K562 (cell line): ENCODE measurements at regions not wholly inside any gene's neighbourhood (a gene's known extent, or its start where the extent isn't known, plus 50 kb on each side); places are given as distances from the start of the nearest gene placed in this dataset.

ENCODE experiments used
- ATAC-seq: fragments of 200-7000 bp; cut with Tn5 transposase; 3 replicates; pipeline ENCODE4 v1.9.1; 2020; ENCODE audit warnings: moderate library complexity
- BruUV-seq: library from RNA; stranded (reverse); fragments of 400-500 nt; replicated peaks from 2 replicates; lab custom pipeline; 2021; lab: Mats Ljungman, UMichigan
- CTCF ChIA-PET: fragments of 300-600 bp; formaldehyde crosslinking; extraction: SDS; loops from one replicate; lab custom pipeline; 2021; ENCODE audit warnings: low intra/inter-chr PET ratio; lab: Yijun Ruan, JAX
- POLR2A ChIA-PET: fragments of 300-600, 350-650 bp; sonication (Branson Sonifier 250); formaldehyde crosslinking; extraction: SDS; loops from one replicate; lab custom pipeline; 2021; ENCODE audit warnings: antibody characterized with exemption, inconsistent platforms; lab: Yijun Ruan, JAX
- DNase-seq, 4 experiments: peaks; one replicate each; pipeline versions ENCODE4 v3.0.0 to v3.0.0-alpha.2; 2011 to 2018; ENCODE audit warnings: low spot score in 3 of 4, mixed read lengths in 3 of 4; ENCODE audit errors: extremely low read depth in 1 of 4
- FAIRE-seq: peaks from 2 replicates; lab custom pipeline; 2011; peaks lifted over from hg19 to GRCh38; lab: Jason Lieb, UNC
- H2AFZ ChIP-seq: 2 replicates; pipeline ENCODE4 v1.6.0; 2011; ENCODE audit warnings: low read depth, low read length, control low read depth, inconsistent platforms
- H3K27ac ChIP-seq: fragments of 200-600 bp; 3 replicates; pipeline ENCODE4 v1.8.0; 2011; ENCODE audit warnings: low read depth, mild to moderate bottlenecking, control low read depth, inconsistent platforms, low read length, moderate library complexity, mixed read lengths; ENCODE audit errors: extremely low read depth
- H3K27me3 ChIP-seq, 2 experiments: fragments of 300-600 bp in 1 of 2; 2 replicates in 1 of 2; 3 replicates in 1 of 2; pipeline versions ENCODE4 v1.6.0 to v1.8.0; 2011; ENCODE audit warnings: inconsistent platforms in 2 of 2, low read length in 2 of 2, mild to moderate bottlenecking in 1 of 2, mixed read lengths in 1 of 2, moderate library complexity in 1 of 2; ENCODE audit not compliant: control insufficient read depth in 2 of 2, insufficient read depth in 2 of 2
- H3K36me3 ChIP-seq: fragments of 300-600 bp; 3 replicates; pipeline ENCODE4 v1.8.0; 2011; ENCODE audit warnings: mild to moderate bottlenecking, low read length, inconsistent platforms; ENCODE audit not compliant: control insufficient read depth, insufficient read depth
- H3K4me1 ChIP-seq, 2 experiments: fragments of 200-600 bp in 1 of 2; replicated peaks in 1 of 2; 2 replicates in 1 of 2; 3 replicates in 1 of 2; pipeline versions ENCODE4 v1.5.1 to v1.8.0; 2011; ENCODE audit warnings: inconsistent platforms in 2 of 2, low read length in 2 of 2, mild to moderate bottlenecking in 1 of 2, mixed read lengths in 1 of 2, moderate library complexity in 1 of 2; ENCODE audit not compliant: control insufficient read depth in 2 of 2, insufficient read depth in 2 of 2
- H3K4me2 ChIP-seq: 2 replicates; pipeline ENCODE4 v1.6.1; 2011; ENCODE audit warnings: low read length, control low read depth, inconsistent platforms, mixed read lengths; ENCODE audit not compliant: insufficient read depth
- H3K4me3 ChIP-seq: fragments of 200-600 bp; sonication (generic), shearing (Covaris generic); 2 replicates; pipeline ENCODE4 v1.5.1; 2016; ENCODE audit warnings: control low read depth, inconsistent platforms
- H3K79me2 ChIP-seq: fragments of 200-600 bp; 3 replicates; pipeline ENCODE4 v1.8.0; 2011; ENCODE audit warnings: low read length, inconsistent platforms; ENCODE audit not compliant: control insufficient read depth, insufficient read depth
- H3K9ac ChIP-seq, 2 experiments: 2 replicates each; pipeline versions ENCODE4 v1.6.0 to v1.6.1; 2011; ENCODE audit warnings: low read depth in 2 of 2, low read length in 2 of 2, control low read depth in 1 of 2, inconsistent platforms in 1 of 2, mild to moderate bottlenecking in 1 of 2, mixed read lengths in 1 of 2; ENCODE audit not compliant: insufficient read depth in 1 of 2
- H3K9me1 ChIP-seq: one replicate; pipeline ENCODE4 v1.6.0; 2011; ENCODE audit warnings: inconsistent platforms, mild to moderate bottlenecking, low read length, moderate library complexity; ENCODE audit not compliant: control insufficient read depth, insufficient read depth
- H3K9me3 ChIP-seq: replicated peaks from 2 replicates; pipeline ENCODE4 v1.5.1; 2011; ENCODE audit warnings: low read depth, low read length, inconsistent platforms; ENCODE audit not compliant: control insufficient read depth, insufficient read depth
- H4K20me1 ChIP-seq: replicated peaks from 2 replicates; pipeline ENCODE4 v1.6.1; 2011; ENCODE audit warnings: low read length, inconsistent platforms, mixed read lengths; ENCODE audit not compliant: control insufficient read depth, insufficient read depth
- CEBPB ChIP-seq: fragments of 450-650 bp; IDR thresholded peaks from 2 replicates; pipeline ENCODE4 v1.6.1; 2016; ENCODE audit warnings: missing genetic modification characterization, missing compliant biosample characterization
- NRF1 ChIP-seq, 2 experiments: fragments of 450-650 bp; IDR thresholded peaks in 1 of 2; conservative IDR thresholded peaks in 1 of 2; 2 replicates each; pipeline ENCODE4 v1.6.1; 2014; ENCODE audit warnings: mild to moderate bottlenecking in 2 of 2
- RFX5 ChIP-seq: IDR thresholded peaks from 2 replicates; pipeline ENCODE4 v1.6.1; 2011; ENCODE audit warnings: low read depth, mild to moderate bottlenecking, improper control_type of control experiment, low read length
- SIN3B ChIP-seq: fragments of 450-650 bp; IDR thresholded peaks from 2 replicates; pipeline ENCODE4 v1.6.1; 2017; ENCODE audit warnings: low read depth, mild to moderate bottlenecking, moderate library complexity
- SLC30A9 ChIP-seq: fragments of 250-450 bp; sonication (Bioruptor Pico); IDR thresholded peaks from 2 replicates; pipeline ENCODE4 v1.8.0; 2022; ENCODE audit warnings: mild to moderate bottlenecking, moderate library complexity
- SNIP1 ChIP-seq: fragments of 450-650 bp; IDR thresholded peaks from 2 replicates; pipeline ENCODE4 v1.7.1; 2017; ENCODE audit warnings: low read depth, mild to moderate bottlenecking
- ZNF217 ChIP-seq: sonication (generic); formaldehyde crosslinking; IDR thresholded peaks from 2 replicates; pipeline ENCODE4 v1.8.0; 2022; ENCODE audit warnings: mild to moderate bottlenecking, missing genetic modification reagents
- ZNF232 ChIP-seq: sonication (generic); formaldehyde crosslinking; IDR thresholded peaks from 2 replicates; pipeline ENCODE4 v1.8.0; 2022; ENCODE audit warnings: mild to moderate bottlenecking, missing genetic modification reagents
- in situ Hi-C: fragments of 300-500 bp; cut with MboI; formaldehyde crosslinking; loops from 4 replicates; pipeline ENCODE4 v1.15.0; 2018; ENCODE audit warnings: inconsistent platforms, mixed read lengths
- intact Hi-C: fragments of 100-400 bp; cut with micrococcal nuclease; formaldehyde crosslinking; loops from 2 replicates; pipeline ENCODE4 v1.14.2; 2022
- TF ChIP-seq, protein P1 (sequence below), 2 experiments: IDR thresholded peaks; 2 replicates each; pipeline ENCODE4 v1.6.1; 2012; ENCODE audit warnings: improper control_type of control experiment in 2 of 2, low read depth in 2 of 2, low read length in 2 of 2, borderline replicate concordance in 1 of 2
- TF ChIP-seq, protein P2 (sequence below): fragments of 450-650 bp; formaldehyde crosslinking; IDR thresholded peaks from 2 replicates; pipeline ENCODE4 v1.4.0; 2022; ENCODE audit warnings: mild to moderate bottlenecking, moderate library complexity

DNA sequence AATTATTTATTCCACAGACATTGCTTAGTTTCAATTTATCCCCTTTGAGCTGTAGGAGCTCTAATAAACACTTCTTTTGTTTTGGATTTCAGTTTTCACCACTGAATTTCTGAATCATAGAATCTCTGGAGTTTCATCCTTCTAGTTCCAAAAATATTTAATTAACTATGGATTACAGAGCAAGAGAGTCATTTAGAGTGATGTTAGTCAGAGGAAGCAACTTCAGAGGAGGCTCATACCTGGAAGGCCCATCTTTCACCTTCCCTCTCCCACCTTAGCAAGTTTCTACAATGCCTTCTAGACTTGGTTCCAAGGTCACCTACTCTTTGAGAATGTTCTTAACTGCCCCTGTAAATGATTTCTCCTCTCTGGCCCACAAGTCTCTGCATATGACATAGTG, 353.2 kb downstream of the SPRY2 start:
- Histone ChIP-seq H3K4me1 (no peaks in the 10 kb centered on the region), H3K9me1 (no peaks in the 10 kb centered on the region), H4K20me1 (no peaks in the 10 kb centered on the region), H3K9me3 (no peaks in the 10 kb centered on the region), H3K4me3 (no peak overlapping the region), H3K27ac (no peak overlapping the region), H3K9ac (no peak overlapping the region), H3K4me2 (no peak overlapping the region), H3K79me2 (no peaks in the 10 kb centered on the region), H3K27me3 (no peaks in the 10 kb centered on the region), H3K36me3 (no peaks in the 10 kb centered on the region)
- no peak for ATAC-seq
- ChIA-PET CTCF (no interaction called here), POLR2A (no interaction called here)
- no peak for DNase-seq
- in situ Hi-C loops: no loop called here
- no peak for FAIRE-seq
- intact Hi-C loops: no loop called here
- no TSS peak for BruUV-seq
- TF ChIP-seq CEBPB (tag): no peak
- TF ChIP-seq SLC30A9 (CRISPR knock-in tag): no peak
- no peak for TF ChIP-seq ZNF232
- TF ChIP-seq RFX5: no peak
- TF ChIP-seq, protein P1, sequence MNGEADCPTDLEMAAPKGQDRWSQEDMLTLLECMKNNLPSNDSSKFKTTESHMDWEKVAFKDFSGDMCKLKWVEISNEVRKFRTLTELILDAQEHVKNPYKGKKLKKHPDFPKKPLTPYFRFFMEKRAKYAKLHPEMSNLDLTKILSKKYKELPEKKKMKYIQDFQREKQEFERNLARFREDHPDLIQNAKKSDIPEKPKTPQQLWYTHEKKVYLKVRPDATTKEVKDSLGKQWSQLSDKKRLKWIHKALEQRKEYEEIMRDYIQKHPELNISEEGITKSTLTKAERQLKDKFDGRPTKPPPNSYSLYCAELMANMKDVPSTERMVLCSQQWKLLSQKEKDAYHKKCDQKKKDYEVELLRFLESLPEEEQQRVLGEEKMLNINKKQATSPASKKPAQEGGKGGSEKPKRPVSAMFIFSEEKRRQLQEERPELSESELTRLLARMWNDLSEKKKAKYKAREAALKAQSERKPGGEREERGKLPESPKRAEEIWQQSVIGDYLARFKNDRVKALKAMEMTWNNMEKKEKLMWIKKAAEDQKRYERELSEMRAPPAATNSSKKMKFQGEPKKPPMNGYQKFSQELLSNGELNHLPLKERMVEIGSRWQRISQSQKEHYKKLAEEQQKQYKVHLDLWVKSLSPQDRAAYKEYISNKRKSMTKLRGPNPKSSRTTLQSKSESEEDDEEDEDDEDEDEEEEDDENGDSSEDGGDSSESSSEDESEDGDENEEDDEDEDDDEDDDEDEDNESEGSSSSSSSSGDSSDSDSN (IDR thresholded peaks at IDR 0.05; ENCODE audit: borderline replicate concordance in 1 of 2, low read depth in 2 of 2, low read length in 2 of 2): no peak
- TF ChIP-seq SNIP1: no peak
- TF ChIP-seq, protein P2, sequence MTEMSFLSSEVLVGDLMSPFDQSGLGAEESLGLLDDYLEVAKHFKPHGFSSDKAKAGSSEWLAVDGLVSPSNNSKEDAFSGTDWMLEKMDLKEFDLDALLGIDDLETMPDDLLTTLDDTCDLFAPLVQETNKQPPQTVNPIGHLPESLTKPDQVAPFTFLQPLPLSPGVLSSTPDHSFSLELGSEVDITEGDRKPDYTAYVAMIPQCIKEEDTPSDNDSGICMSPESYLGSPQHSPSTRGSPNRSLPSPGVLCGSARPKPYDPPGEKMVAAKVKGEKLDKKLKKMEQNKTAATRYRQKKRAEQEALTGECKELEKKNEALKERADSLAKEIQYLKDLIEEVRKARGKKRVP: no peak
- TF ChIP-seq SIN3B: no peak
- no peak for TF ChIP-seq ZNF217 (CRISPR knock-in tag)
- TF ChIP-seq NRF1 (conservative IDR thresholded peaks at IDR 0.05 in 1 of 2, IDR thresholded peaks at IDR 0.05 in 1 of 2): no peak
- TF ChIP-seq, all 486 proteins: peak for 0
- no peak overlapping the region for H2AFZ ChIP-seq
